GM23248 (cell line): ENCODE measurements at regions not wholly inside any gene's neighbourhood (a gene's known extent, or its start where the extent isn't known, plus 50 kb on each side); places are given as distances from the start of the nearest gene placed in this dataset.
A peak's percentile ranks its signal among the peaks of the same experiment; 100 is the strongest.

Experiments
- DNase-seq: peaks from one replicate; pipeline ENCODE4 v3.0.0-alpha.2; 2015
- H2AFZ ChIP-seq: fragments of 200-600 bp; sonication (generic); 2 replicates; pipeline ENCODE4 v1.6.1; 2016; ENCODE audit warnings: antibody characterized with exemption
- H3F3A ChIP-seq: fragments of 200-600 bp; sonication (generic); 2 replicates; pipeline ENCODE4 v1.6.1; 2016; ENCODE audit warnings: mild to moderate bottlenecking, antibody characterized with exemption, mixed run types; ENCODE audit not compliant: insufficient read depth
- H3K27ac ChIP-seq: fragments of 200-600 bp; sonication (generic); 2 replicates; pipeline ENCODE4 v1.5.1; 2016; ENCODE audit warnings: mild to moderate bottlenecking
- H3K27me3 ChIP-seq: fragments of 200-600 bp; sonication (generic); replicated peaks from 2 replicates; pipeline ENCODE4 v1.6.1; 2016; ENCODE audit warnings: mild to moderate bottlenecking; ENCODE audit not compliant: insufficient read depth
- H3K36me3 ChIP-seq: fragments of 200-600 bp; sonication (generic); 2 replicates; pipeline ENCODE4 v1.6.1; 2016; ENCODE audit warnings: low read depth, mild to moderate bottlenecking
- H3K4me1 ChIP-seq: fragments of 200-600 bp; sonication (generic); 2 replicates; pipeline ENCODE4 v1.6.1; 2016; ENCODE audit warnings: mild to moderate bottlenecking; ENCODE audit not compliant: insufficient read depth
- H3K4me2 ChIP-seq: fragments of 200-600 bp; sonication (generic); one replicate; pipeline ENCODE4 v1.6.1; 2016; ENCODE audit warnings: mild to moderate bottlenecking; ENCODE audit not compliant: unreplicated experiment
- H3K4me3 ChIP-seq: fragments of 200-600 bp; sonication (generic); 2 replicates; pipeline ENCODE4 v1.5.1; 2016; ENCODE audit warnings: mild to moderate bottlenecking
- H3K79me2 ChIP-seq: fragments of 200-600 bp; sonication (generic); 2 replicates; pipeline ENCODE4 v1.6.1; 2016; ENCODE audit warnings: mild to moderate bottlenecking; ENCODE audit not compliant: insufficient read depth
- H3K9ac ChIP-seq: fragments of 200-600 bp; sonication (generic); 2 replicates; pipeline ENCODE4 v1.6.1; 2016; ENCODE audit warnings: mild to moderate bottlenecking
- H3K9me2 ChIP-seq: fragments of 200-600 bp; sonication (generic); 2 replicates; pipeline ENCODE4 v1.6.1; 2016; ENCODE audit warnings: mixed run types, mild to moderate bottlenecking, moderate library complexity; ENCODE audit not compliant: insufficient read depth
- H3K9me3 ChIP-seq: fragments of 200-600 bp; sonication (generic); one replicate; pipeline ENCODE4 v1.6.1; 2017; ENCODE audit warnings: low read depth
- H4K20me1 ChIP-seq: fragments of 200-600 bp; sonication (generic); 2 replicates; pipeline ENCODE4 v1.6.0; 2016; ENCODE audit not compliant: insufficient read depth
- EZH2 ChIP-seq: fragments of 200-600 bp; sonication (generic); IDR thresholded peaks from 2 replicates; pipeline ENCODE4 v1.6.1; 2018; ENCODE audit warnings: antibody characterized with exemption, mild to moderate bottlenecking; ENCODE audit not compliant: insufficient read depth, poor library complexity, severe bottlenecking
- EZH2phosphoT487 ChIP-seq: fragments of 200-600 bp; sonication (generic); IDR thresholded peaks from 2 replicates; pipeline ENCODE4 v1.6.1; 2018; ENCODE audit warnings: antibody characterized with exemption, moderate library complexity, mild to moderate bottlenecking, low read depth; ENCODE audit not compliant: insufficient read depth
- WGBS, 2 experiments: methylation state at CpG; one replicate each; pipeline ENCODE4 v1.1.6; 2015 to 2017; ENCODE audit warnings: low lambda C conversion rate in 2 of 2, low coverage in 1 of 2; ENCODE audit errors: missing lambda C conversion rate in 2 of 2; 5-methylcytosine and 5-hydroxymethylcytosine counted together
- in situ Hi-C: fragments of 300-500 bp; cut with MboI; formaldehyde crosslinking; loops from 2 replicates; pipeline ENCODE4 v1.15.0; 2020

DNA sequence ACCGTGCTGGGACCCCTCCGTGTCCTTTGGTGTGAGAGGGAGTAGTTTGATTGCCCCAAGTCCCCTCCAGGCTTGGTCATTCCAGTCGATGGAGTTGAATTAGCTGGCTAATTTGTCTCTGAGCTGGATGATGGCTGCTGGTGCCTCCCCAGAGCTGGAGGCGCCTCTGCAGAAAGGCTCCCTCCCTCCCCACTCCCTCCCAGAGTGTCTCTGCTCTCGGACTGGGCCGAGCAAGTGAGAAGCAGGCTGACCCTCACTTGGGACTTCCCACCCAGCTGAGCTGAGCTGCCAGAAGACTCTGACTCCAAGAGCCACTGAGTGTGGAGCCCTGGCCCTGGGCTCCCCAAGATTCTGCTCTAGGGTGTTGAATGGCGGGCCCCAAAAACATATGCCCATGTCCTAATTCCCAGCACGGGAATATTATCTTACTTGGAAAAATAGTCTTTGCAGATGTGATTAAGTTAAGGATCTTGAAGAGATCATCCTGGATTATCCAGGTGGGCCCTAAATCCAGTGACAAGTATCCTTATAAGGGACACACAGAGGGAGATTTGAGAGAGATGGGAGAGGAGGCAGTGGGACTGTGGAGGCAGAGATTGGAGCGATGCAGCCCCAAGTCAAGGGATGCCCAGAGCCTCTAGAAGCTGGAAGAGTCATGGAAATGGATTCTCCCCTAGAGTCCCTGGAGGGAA is 60.7 kb upstream of the TLE3 start:
- in situ Hi-C loops, result no loop called here

DNA sequence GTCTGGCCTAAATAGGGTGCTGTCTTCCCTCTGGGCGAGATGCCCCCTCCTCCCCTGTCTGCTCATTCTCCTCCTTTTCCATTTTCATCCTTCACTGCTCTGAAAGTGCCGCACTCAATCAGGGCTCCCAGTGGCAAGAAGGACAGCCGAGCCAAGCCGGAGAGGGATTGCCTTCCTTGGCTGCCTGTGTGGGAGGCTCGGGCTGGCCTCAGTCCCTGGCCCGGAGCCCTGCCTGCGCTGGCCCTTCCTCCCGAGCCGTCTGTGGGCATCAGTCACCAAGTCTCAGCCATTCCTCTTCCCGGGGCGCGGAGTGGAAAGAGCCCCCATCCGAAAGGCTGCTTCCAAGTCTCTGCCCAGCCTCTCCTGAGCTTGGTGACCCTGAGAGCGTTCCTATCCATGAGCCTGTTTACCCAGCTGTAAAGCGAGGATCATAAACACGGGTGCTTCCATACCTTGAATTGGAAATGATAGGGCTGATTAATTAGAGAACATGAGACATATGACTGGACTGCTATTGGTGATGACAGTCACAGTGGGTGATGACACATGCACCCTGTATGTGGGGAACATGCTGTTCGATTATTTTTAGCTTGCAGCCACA is 59.1 kb upstream of the TLE3 start:
- H3K9me2 ChIP-seq, result no peaks in the 10 kb centered on the region
- peak overlapping the region; percentile 61 for H3K4me2 ChIP-seq
- no peak overlapping the region for H3K9ac ChIP-seq

More for the DNA sequence above, 60.7 kb upstream of the TLE3 start:
- H3K9me3 ChIP-seq, result no peaks in the 10 kb centered on the region
- no peaks in the 10 kb centered on the region for H3F3A ChIP-seq
- no peak overlapping the region for H3K4me2 ChIP-seq
- peaks cover 22% of the 10 kb centered on the region for H3K4me1 ChIP-seq
- H4K20me1 ChIP-seq, result no peaks in the 10 kb centered on the region
- H2AFZ ChIP-seq, result no peak overlapping the region
- H3K27me3 ChIP-seq, result no peaks in the 10 kb centered on the region
- no peaks in the 10 kb centered on the region for H3K9me2 ChIP-seq
- DNase-seq, result no peak
- H3K36me3 ChIP-seq, result no peaks in the 10 kb centered on the region
- H3K27ac ChIP-seq, result no peak overlapping the region
- TF ChIP-seq EZH2phosphoT487 (no peak), EZH2 (no peak)
- WGBS, 2 experiments, result 94 to 95% methylated on average over 9 of the region's 9 CpGs
- no peak overlapping the region for H3K4me3 ChIP-seq
- H3K9ac ChIP-seq, result no peak overlapping the region
- H3K79me2 ChIP-seq, result no peaks in the 10 kb centered on the region

DNA sequence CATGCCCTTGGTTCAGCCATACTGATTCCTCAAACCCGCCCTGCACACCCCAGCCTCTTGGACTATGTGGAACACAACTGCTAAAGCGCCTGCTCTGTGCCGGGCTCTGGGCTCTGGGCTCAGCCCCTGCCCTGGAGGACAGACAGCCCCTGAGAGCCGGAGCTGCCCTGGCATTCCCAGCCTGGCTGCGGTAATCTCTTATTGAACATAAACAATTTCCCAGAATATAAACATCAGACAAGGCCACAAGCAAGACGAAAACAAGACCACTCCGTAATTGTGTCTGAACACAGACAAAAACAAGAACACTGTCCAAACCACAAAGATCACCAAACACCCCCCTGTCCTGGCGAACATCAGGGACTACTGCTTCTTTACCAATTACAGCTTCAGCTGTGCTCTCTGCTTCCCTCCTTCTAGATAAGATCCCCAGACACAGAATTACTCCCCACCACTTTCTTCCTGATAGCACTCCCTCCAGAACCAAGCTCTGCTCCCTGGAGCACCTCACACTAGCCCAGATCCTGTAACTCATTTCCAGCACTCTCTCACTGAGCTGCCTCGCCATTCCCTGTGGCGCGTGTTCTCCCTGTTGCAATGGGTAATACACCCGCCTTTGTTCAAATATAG is 57.1 kb upstream of the TLE3 start:
- TF ChIP-seq EZH2 (no peak), EZH2phosphoT487 (no peak)
- Histone ChIP-seq H2AFZ (no peak overlapping the region), H3K9me2 (no peaks in the 10 kb centered on the region), H3F3A (no peaks in the 10 kb centered on the region), H3K4me3 (no peak overlapping the region), H3K9ac (no peak overlapping the region), H3K27me3 (no peaks in the 10 kb centered on the region), H3K27ac (no peak overlapping the region), H3K79me2 (no peaks in the 10 kb centered on the region), H3K4me2 (no peak overlapping the region), H3K4me1 (peaks cover 13% of the 10 kb centered on the region), H3K9me3 (no peaks in the 10 kb centered on the region), H4K20me1 (no peaks in the 10 kb centered on the region), H3K36me3 (no peaks in the 10 kb centered on the region)
- in situ Hi-C loops, result no loop called here
- no peak for DNase-seq
- WGBS, 2 experiments, result 92 to 96% methylated on average over 12 of the region's 12 CpGs

More for the DNA sequence above, 59.1 kb upstream of the TLE3 start:
- Histone ChIP-seq H3K27me3 (no peaks in the 10 kb centered on the region), H3K79me2 (no peaks in the 10 kb centered on the region), H3K4me1 (peaks cover 22% of the 10 kb centered on the region), H3F3A (no peaks in the 10 kb centered on the region), H3K36me3 (no peaks in the 10 kb centered on the region), H2AFZ (no peak overlapping the region), H3K27ac (no peak overlapping the region), H3K4me3 (peak overlapping the region; percentile 44), H3K9me3 (no peaks in the 10 kb centered on the region), H4K20me1 (no peaks in the 10 kb centered on the region)
- 0 out of 2 replicates have a peak, but pooled peaks have one; percentile 52 for TF ChIP-seq EZH2phosphoT487
- TF ChIP-seq EZH2, result no peak
- DNase-seq, result peak; percentile 85
- in situ Hi-C loops, result no loop called here
- WGBS, 2 experiments, result 6 to 8% methylated on average over 17 of the region's 17 CpGs

DNA sequence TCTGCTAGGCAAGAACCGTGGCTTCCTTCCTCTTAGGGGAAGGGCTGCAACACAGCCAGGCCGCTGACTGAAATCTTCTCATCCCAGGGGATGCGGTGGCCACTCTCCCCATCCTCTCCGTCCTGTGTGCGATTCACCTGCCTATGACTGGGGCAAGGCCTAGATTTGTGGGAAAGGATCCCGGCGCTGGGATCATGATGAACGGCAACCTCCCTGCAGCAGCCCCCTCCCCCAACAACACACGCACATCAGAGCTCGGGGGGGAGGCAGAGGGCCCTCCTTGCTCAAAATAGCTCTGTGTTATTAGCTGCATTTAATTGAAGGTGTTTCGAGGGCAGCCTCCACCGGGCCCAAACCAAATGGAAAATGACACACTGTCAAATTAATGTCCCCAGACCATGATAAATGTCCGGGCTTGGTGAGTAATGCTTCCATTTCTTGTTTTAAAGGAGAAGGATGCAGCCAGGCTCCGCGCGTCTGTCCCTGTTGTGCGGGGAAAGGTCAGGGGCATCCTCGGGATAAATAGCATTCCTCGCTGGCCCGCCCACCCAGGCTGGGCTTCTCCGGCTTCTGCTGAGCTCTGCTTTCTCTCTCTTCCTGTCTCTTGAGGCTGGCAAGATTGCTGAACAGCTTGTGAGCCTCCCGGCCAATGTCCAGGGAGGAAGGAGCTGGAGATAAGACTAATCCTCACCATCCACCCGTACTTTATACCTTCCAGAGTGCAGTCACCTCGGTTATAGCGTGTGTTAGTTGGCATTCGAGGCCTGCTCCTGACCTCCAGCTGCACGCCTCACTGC is 56.4 kb upstream of the TLE3 start:
- Histone ChIP-seq H3K4me3 (no peak overlapping the region), H4K20me1 (no peaks in the 10 kb centered on the region), H3K4me2 (no peak overlapping the region), H3K27ac (no peak overlapping the region), H3K9ac (no peak overlapping the region), H3K9me2 (no peaks in the 10 kb centered on the region), H2AFZ (no peak overlapping the region), H3K9me3 (no peaks in the 10 kb centered on the region), H3K36me3 (no peaks in the 10 kb centered on the region), H3K4me1 (peaks cover 13% of the 10 kb centered on the region), H3K79me2 (no peaks in the 10 kb centered on the region), H3K27me3 (no peaks in the 10 kb centered on the region), H3F3A (no peaks in the 10 kb centered on the region)
- no peak for DNase-seq
- 93 to 94% methylated on average over 27 of the region's 27 CpGs for WGBS, 2 experiments
- TF ChIP-seq EZH2phosphoT487 (no peak), EZH2 (no peak)
- in situ Hi-C loops, result no loop called here
